A673 (cell line): ENCODE measurements at regions not wholly inside any gene's neighbourhood (a gene's known extent, or its start where the extent isn't known, plus 50 kb on each side); places are given as distances from the start of the nearest gene placed in this dataset.

Experiments used
- EZH2 ChIP-seq: fragments of 200-600 bp; sonication (generic); IDR thresholded peaks from 2 replicates; pipeline ENCODE4 v1.6.1; 2017; ENCODE audit warnings: borderline replicate concordance, low read depth, mild to moderate bottlenecking, mixed read lengths, antibody characterized with exemption, low read length; ENCODE audit not compliant: poor library complexity, severe bottlenecking
- TF ChIP-seq, protein P1 (sequence below): fragments of 300-800, 200-600 bp; sonication (generic); conservative IDR thresholded peaks from 2 replicates; pipeline ENCODE4 v1.5.1; 2017; ENCODE audit warnings: low read depth, mild to moderate bottlenecking, antibody characterized with exemption, low read length, moderate library complexity, mixed read lengths

DNA sequence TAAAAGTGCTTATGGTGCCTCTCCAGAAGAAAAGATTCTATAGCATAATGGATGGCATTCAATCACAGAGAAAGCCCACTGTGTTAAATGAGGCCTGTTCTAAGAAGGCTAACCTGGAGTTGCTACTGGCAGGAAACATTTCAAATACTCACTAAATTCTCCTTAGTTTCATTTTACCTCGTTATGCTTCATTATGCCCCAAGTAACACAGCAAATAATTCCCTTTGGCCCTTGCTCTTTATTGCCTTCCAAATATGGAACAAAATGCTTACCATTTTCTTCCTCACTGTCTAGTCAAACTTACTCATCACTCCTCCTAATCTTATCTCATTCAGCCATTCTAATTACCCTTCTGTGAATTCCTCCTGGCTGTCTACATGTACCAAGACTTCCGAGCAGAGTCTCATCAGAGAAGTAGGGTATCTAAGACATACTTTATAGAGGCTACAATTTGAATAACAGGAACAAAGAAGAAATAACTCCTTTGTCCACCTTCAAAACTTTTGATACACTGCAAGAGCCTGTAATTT is 292.1 kb upstream of the CLEC14A start:
- TF ChIP-seq, protein P1, sequence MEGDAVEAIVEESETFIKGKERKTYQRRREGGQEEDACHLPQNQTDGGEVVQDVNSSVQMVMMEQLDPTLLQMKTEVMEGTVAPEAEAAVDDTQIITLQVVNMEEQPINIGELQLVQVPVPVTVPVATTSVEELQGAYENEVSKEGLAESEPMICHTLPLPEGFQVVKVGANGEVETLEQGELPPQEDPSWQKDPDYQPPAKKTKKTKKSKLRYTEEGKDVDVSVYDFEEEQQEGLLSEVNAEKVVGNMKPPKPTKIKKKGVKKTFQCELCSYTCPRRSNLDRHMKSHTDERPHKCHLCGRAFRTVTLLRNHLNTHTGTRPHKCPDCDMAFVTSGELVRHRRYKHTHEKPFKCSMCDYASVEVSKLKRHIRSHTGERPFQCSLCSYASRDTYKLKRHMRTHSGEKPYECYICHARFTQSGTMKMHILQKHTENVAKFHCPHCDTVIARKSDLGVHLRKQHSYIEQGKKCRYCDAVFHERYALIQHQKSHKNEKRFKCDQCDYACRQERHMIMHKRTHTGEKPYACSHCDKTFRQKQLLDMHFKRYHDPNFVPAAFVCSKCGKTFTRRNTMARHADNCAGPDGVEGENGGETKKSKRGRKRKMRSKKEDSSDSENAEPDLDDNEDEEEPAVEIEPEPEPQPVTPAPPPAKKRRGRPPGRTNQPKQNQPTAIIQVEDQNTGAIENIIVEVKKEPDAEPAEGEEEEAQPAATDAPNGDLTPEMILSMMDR: no peak
- TF ChIP-seq EZH2: no peak
